Large intestine (tissue), 3 donors: ENCODE measurements at regions not wholly inside any gene's neighbourhood (a gene's known extent, or its start where the extent isn't known, plus 50 kb on each side); places are given as distances from the start of the nearest gene placed in this dataset.
"Not testable (repeated sequence)": the region's sequence is repeated elsewhere in the genome, so short reads cannot be mapped to it uniquely, and the experiment has no call there.

ENCODE experiments used
- DNase-seq, 2 donors: peaks; one replicate each; pipeline versions ENCODE4 v3.0.0 to v3.0.0-alpha.2; 2013
- H3K27ac ChIP-seq: one replicate; pipeline ENCODE4 v1.5.1; 2013; ENCODE audit warnings: low read length
- H3K27me3 ChIP-seq: 2 replicates; pipeline ENCODE4 v1.6.1; 2013; ENCODE audit warnings: low read length; ENCODE audit not compliant: control insufficient read depth, insufficient read depth
- H3K36me3 ChIP-seq: 2 replicates; pipeline ENCODE4 v1.6.1; 2013; ENCODE audit warnings: low read length; ENCODE audit not compliant: control insufficient read depth, insufficient read depth
- H3K4me1 ChIP-seq: one replicate; pipeline ENCODE4 v1.6.1; 2013; ENCODE audit warnings: low read length; ENCODE audit not compliant: control insufficient read depth, insufficient read depth
- H3K4me3 ChIP-seq: one replicate; pipeline ENCODE4 v1.5.1; 2013; ENCODE audit warnings: low read length
- H3K9me3 ChIP-seq: one replicate; pipeline ENCODE4 v1.6.1; 2013; ENCODE audit warnings: mild to moderate bottlenecking, low read depth, low read length, moderate library complexity; ENCODE audit not compliant: control insufficient read depth
- WGBS: methylation state at CpG from one replicate; pipeline ENCODE4 v1.1.5; 2013; ENCODE audit warnings: low lambda C conversion rate; ENCODE audit not compliant: insufficient coverage; 5-methylcytosine and 5-hydroxymethylcytosine counted together

- Histone ChIP-seq H3K9me3 (no peaks in the 10 kb centered on the region), H3K27ac (no peak overlapping the region), H3K36me3 (no peaks in the 10 kb centered on the region), H3K4me3 (no peak overlapping the region), H3K4me1 (no peaks in the 10 kb centered on the region), H3K27me3 (peaks cover 21% of the 10 kb centered on the region)
- WGBS = no CpG with 5 or more reads among the region's 5 CpGs
- DNase-seq = no peak
Measured at GRCh38 chr17:33551075-33551474, 258.0 kb upstream of the ASIC2 start.

DNA sequence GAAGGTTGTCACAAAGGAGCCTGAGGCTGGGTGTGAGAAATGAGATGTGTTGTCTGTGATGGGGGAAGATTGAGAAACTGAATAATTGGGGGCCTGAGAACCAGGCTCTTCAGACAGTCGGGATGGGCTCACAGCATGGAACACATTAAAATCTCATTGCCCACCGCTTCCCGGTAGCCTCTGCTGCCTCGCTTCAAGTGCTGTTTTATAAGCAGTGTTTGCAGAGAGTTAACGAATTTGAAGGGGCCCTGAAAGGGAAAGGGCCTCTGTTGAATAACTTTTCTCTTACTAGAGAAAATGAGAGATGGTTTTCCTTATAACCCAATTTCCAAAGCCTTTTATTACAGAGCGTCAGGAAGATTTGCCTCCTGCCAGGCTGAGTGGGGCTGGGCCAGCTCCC, 258.8 kb upstream of the ASIC2 start:
- DNase-seq = no peak

DNA sequence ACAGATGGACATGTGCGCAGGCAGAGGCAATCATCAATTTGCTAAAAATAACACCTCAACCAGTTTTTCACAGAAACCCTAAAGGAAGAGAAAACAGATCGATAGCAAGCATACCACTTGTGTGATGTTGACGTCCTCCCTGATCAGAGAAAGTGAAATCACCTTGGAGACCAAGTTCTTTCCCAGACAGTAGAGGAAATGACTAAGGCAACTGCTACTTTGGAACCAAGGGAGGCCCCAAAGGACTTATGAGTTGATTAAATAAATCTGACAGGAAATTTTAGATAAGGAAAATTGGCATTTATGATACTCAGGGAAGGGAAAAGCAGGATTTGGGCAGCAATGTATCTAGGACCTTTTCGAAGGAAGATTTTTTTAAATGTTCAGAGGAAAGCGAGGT, 267.1 kb upstream of the ASIC2 start:
- Histone ChIP-seq H3K9me3 (no peaks in the 10 kb centered on the region), H3K4me1 (no peaks in the 10 kb centered on the region), H3K36me3 (no peaks in the 10 kb centered on the region), H3K27ac (no peak overlapping the region), H3K4me3 (no peak overlapping the region), H3K27me3 (peaks cover 3% of the 10 kb centered on the region)
- no peak for DNase-seq
- WGBS = 100% methylated on average over 2 of the region's 5 CpGs

More for the DNA sequence above, 258.8 kb upstream of the ASIC2 start:
- Histone ChIP-seq H3K36me3 (no peaks in the 10 kb centered on the region), H3K9me3 (no peaks in the 10 kb centered on the region), H3K27me3 (peaks cover 21% of the 10 kb centered on the region), H3K4me3 (no peak overlapping the region), H3K4me1 (no peaks in the 10 kb centered on the region), H3K27ac (no peak overlapping the region)
- no CpG with 5 or more reads among the region's 6 CpGs for WGBS

DNA sequence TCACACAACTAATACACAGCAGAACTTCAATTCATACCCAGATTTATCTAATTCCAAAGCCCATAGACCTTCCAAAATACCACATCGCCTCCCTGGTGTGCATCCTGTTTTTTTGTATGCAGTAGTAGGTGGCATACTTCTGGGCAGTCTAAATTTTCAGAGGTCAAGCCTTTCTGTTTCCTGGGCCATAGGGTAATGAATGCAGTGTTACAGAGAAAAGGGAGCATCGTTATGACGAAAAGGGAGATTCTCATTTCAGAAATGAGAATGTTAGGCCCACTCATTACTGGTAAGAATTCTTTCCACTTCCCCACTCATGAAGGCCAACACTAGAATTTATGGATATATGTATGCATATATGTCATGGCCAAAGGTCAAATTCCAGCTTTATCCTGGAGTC, 267.8 kb upstream of the ASIC2 start:
- Histone ChIP-seq H3K27me3 (peaks cover 3% of the 10 kb centered on the region), H3K4me1 (no peaks in the 10 kb centered on the region), H3K36me3 (no peaks in the 10 kb centered on the region), H3K9me3 (no peaks in the 10 kb centered on the region), H3K4me3 (no peak overlapping the region), H3K27ac (no peak overlapping the region)
- no peak for DNase-seq
- WGBS = no CpG with 5 or more reads among the region's 3 CpGs

DNA sequence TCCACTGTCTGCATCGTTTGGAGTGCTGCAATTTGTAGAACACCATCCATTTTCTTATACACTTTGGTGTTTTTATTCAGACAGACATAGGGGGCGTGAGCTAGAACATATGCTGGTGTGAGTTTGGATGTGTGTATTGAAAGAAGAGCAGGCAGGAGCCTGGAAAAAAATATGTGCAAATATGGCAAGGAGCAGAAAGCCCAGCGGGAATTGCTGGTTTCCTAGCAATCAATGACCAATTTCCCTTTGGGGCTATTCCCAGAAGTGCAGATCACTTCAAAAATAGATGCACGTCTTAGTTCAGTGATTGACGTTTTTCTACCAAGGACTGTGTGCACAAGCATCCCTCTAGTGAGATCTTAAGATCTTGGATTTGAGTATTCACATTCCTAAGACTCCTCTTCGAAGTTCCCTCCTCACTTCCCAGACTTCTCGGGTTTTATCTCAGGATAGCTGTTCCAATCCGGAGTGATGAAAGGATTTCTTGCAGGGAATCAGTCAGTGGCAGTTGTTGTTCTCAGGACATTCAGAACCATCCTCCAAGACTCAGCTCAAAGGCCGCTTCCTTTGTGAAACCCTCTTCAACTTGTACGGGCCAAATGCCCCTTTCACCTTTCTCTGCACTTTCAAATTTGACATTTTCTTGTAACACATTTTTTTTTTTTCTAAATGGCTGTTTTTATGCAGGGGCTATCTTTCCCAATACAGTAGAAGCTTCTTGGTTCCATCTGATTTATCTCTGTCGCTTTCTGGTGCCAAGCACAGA, 268.7 kb upstream of the ASIC2 start:
- H3K36me3 ChIP-seq = no peaks in the 10 kb centered on the region
- H3K9me3 ChIP-seq = no peaks in the 10 kb centered on the region
- H3K27me3 ChIP-seq = peaks cover 3% of the 10 kb centered on the region
- no peaks in the 10 kb centered on the region for H3K4me1 ChIP-seq
- no peak for DNase-seq
- H3K27ac ChIP-seq = no peak overlapping the region
- no peak overlapping the region for H3K4me3 ChIP-seq
- 85% methylated on average over 5 of the region's 11 CpGs for WGBS

DNA sequence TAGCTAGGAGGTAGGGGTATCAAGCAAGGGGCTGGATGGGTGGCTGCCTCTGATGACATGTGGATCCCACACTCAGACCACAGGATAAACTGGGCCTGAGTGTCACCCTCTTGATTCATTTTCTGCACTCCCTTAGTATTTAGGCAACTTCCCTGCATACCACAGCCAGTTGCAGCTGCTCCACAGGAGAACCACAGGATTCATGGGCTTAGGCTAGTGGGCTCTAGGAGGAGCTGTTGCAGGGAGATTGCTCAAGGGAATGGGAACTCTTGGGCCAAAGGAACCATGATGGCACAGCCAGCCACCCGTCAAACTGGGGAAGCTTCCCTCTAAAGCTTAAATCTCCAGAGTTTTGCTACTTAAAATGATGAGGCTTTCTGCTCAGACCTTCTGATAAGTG, 269.7 kb upstream of the ASIC2 start:
- Histone ChIP-seq H3K9me3 (no peaks in the 10 kb centered on the region), H3K27me3 (peaks cover 5% of the 10 kb centered on the region), H3K4me1 (no peaks in the 10 kb centered on the region), H3K4me3 (no peak overlapping the region), H3K36me3 (no peaks in the 10 kb centered on the region), H3K27ac (no peak overlapping the region)
- DNase-seq = no peak
- no CpG with 5 or more reads among the region's 1 CpG for WGBS

DNA sequence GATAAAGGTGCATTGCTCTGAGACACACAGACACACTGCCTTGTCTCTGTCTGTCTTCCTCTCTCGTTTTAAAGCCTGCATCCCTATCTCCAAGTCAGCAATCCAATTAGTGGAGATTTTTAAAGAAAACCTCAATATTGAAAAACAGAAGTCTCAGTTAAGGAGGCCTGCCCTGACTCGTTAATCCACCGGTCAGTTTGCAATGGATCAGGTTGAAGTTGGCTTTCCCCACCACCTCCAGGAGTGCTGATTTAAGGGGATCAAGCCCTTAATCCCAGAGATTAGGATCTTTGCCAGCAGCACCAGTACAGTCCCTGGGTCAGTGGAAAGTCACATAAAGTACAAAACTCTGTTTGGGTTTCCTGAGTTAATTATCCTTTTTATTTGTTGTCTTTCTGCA, 271.1 kb upstream of the ASIC2 start:
- Histone ChIP-seq H3K27ac (no peak overlapping the region), H3K4me3 (no peak overlapping the region)
- WGBS = no CpG with 5 or more reads among the region's 3 CpGs

DNA sequence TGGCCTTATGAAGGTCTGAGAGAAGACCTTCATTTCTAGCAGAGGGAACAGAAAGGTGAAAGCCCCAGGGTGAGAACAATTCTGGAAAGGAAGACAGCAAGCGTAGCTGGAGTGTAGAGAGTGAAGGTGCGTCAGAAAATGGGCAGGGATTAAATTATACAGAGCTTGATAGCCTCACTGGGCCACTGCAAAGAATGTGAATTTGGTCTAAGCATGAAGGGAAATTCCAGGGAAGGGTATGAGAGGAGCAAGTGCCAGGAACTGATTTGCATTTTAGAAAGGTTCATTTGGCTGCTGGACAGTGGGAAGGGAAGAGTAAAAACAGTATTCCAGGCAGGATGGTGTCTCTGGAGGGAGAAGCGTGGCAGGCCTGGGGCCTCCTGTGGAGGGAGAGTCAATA, 274.1 kb upstream of the ASIC2 start:
- H3K36me3 ChIP-seq = no peaks in the 10 kb centered on the region
- H3K4me3 ChIP-seq = no peak overlapping the region
- no peak overlapping the region for H3K27ac ChIP-seq
- H3K4me1 ChIP-seq = no peaks in the 10 kb centered on the region
- 87% methylated on average over 2 of the region's 3 CpGs for WGBS
- no peaks in the 10 kb centered on the region for H3K9me3 ChIP-seq
- DNase-seq = no peak
- H3K27me3 ChIP-seq = peaks cover 5% of the 10 kb centered on the region

More for the DNA sequence above, 271.1 kb upstream of the ASIC2 start:
- Histone ChIP-seq H3K27me3 (peaks cover 5% of the 10 kb centered on the region), H3K4me1 (no peaks in the 10 kb centered on the region), H3K9me3 (no peaks in the 10 kb centered on the region), H3K36me3 (no peaks in the 10 kb centered on the region)
- no peak for DNase-seq

DNA sequence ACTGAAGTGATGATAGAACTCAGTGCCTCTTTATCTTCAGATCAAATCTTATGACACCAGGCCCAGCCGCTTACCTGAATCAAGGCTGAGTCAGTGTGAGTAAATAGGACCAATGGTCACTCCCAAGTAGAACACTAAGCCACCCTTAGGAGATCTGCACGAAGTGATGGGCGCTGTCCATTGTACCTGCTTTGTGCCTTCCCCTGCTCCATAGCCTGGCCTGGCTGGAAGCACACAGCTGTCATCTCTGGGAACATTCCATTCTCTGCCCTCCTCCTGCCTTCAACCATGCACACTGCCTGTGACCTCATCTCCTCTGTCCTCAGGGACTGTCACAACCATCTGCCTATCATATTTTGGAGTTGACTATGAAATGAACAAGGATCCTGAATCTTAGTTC, 279.5 kb upstream of the ASIC2 start:
- Histone ChIP-seq H3K27me3 (peaks cover 2% of the 10 kb centered on the region), H3K4me1 (no peaks in the 10 kb centered on the region), H3K36me3 (no peaks in the 10 kb centered on the region), H3K9me3 (no peaks in the 10 kb centered on the region), H3K4me3 (no peak overlapping the region), H3K27ac (no peak overlapping the region)
- DNase-seq = no peak
- WGBS = no CpG with 5 or more reads among the region's 3 CpGs

DNA sequence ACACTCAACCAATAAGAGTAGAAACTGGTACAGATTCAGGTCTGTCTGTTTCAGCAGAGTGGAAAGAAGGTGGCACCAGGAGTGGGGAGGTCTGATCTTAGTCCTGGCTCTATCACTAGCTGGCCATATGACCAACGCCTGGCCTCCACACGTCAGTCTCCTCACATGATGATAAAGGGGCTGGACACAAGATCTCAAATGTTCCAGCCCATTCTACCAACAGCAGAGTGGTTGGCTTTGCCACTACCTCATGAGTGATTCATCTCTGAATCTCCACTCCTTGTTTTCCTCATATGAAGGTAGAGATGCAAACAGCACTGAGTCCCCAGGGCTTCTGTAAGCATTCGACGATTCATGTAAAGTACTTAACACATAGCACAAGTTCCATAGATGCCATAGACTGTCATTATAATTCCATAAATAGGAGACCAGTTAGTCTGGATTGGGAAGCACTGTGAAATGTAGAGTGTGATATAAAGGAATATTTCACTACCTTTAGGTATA, 281.9 kb upstream of the ASIC2 start:
- Histone ChIP-seq H3K4me3 (no peak overlapping the region), H3K36me3 (no peaks in the 10 kb centered on the region), H3K27me3 (peaks cover 6% of the 10 kb centered on the region), H3K27ac (no peak overlapping the region), H3K4me1 (no peaks in the 10 kb centered on the region), H3K9me3 (no peaks in the 10 kb centered on the region)
- no peak for DNase-seq
- 90% methylated on average over 2 of the region's 4 CpGs for WGBS

DNA sequence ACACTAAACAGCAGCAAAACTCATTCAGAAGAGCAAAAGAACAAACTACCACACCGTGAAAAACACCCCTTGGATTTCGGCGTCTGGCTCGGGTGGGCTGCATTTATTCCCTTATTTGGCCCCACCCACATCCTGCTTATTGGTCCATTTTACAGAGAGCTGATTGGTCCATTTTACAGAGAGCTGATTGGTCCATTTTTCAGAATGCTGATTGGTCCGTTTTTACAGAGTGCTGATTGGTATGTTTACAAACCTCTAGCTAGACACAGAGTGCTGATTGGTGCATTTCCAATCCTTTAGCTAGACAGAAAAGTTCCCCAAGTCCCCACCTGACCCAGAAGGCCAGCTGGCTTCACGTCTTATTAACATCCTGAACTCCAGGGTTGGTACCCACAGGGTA, 286.6 kb upstream of the ASIC2 start:
- H3K4me1 ChIP-seq, H3K4me3 ChIP-seq, H3K36me3 ChIP-seq, H3K9me3 ChIP-seq, DNase-seq, H3K27ac ChIP-seq: not testable (repeated sequence)
- H3K27me3 ChIP-seq = peaks cover 13% of the 10 kb centered on the region
- 100% methylated on average over 1 of the region's 6 CpGs for WGBS
